ENCODE measurements at regions not wholly inside any gene's neighbourhood (a gene's known extent, or its start where the extent isn't known, plus 50 kb on each side); places are given as distances from the start of the nearest gene placed in this dataset.

DNA sequence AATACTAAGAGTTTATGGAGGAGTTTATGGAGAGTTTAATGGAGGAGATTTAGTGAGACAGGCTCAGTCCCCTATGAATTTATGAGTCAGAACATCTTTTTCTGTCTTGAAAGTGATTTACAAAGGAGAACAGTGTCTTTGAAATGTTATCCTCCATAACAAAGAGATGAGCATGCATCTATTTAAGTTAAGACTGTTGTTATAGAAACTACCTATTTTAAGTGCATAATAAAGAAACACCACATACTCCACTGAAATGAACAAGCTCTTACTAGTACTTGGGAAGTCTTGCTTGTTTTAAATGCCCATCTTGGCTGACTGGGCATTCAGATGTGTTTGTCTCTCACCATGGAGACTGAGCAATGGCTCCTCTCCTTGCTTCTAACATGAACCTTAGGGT, 118.7 kb upstream of the ACP3 start:
- Histone ChIP-seq H3K9ac (ENCODE audit: control insufficient read depth, extremely low read depth, insufficient read depth, low read length) (no peak overlapping the region), H3K27ac (ENCODE audit: control insufficient read depth, insufficient read depth, low read length) (no peak overlapping the region), H2AFZ (ENCODE audit: control insufficient read depth, low read length) (no peak overlapping the region), H3K9me3 (ENCODE audit: control insufficient read depth, low read depth, low read length) (no peaks in the 10 kb centered on the region), H3K79me2 (ENCODE audit: control insufficient read depth, insufficient read depth, low read length) (no peaks in the 10 kb centered on the region), H3K9me1 (ENCODE audit: control insufficient read depth, extremely low read depth, insufficient read depth, low read length) (no peaks in the 10 kb centered on the region), H3K36me3 (ENCODE audit: control insufficient read depth in 2 of 2, extremely low read depth in 1 of 2, insufficient read depth in 2 of 2, low read length in 2 of 2) (no peaks in the 10 kb centered on the region), H3K4me2 (ENCODE audit: control insufficient read depth, extremely low read depth, insufficient read depth, low read depth, low read length) (no peak overlapping the region), H3K27me3 (ENCODE audit: control insufficient read depth, extremely low read depth, insufficient read depth, low read length) (no peaks in the 10 kb centered on the region), H3K4me1 (ENCODE audit: control insufficient read depth, extremely low read depth, insufficient read depth, low read length) (no peaks in the 10 kb centered on the region), H4K20me1 (ENCODE audit: control insufficient read depth, extremely low read depth, insufficient read depth, low read length) (no peaks in the 10 kb centered on the region), H3K4me3 (ENCODE audit: control insufficient read depth in 2 of 3, extremely low read depth in 1 of 3, insufficient read depth in 2 of 3, low read depth in 1 of 3, low read length in 3 of 3) (no peak overlapping the region)
- FAIRE-seq (no peak), DNase-seq (ENCODE audit: low read depth, low spot score) (no peak)
- TF ChIP-seq EZH2 (IDR thresholded peaks at IDR 0.05; ENCODE audit: low read length), result no peak
- TF ChIP-seq, protein P1, sequence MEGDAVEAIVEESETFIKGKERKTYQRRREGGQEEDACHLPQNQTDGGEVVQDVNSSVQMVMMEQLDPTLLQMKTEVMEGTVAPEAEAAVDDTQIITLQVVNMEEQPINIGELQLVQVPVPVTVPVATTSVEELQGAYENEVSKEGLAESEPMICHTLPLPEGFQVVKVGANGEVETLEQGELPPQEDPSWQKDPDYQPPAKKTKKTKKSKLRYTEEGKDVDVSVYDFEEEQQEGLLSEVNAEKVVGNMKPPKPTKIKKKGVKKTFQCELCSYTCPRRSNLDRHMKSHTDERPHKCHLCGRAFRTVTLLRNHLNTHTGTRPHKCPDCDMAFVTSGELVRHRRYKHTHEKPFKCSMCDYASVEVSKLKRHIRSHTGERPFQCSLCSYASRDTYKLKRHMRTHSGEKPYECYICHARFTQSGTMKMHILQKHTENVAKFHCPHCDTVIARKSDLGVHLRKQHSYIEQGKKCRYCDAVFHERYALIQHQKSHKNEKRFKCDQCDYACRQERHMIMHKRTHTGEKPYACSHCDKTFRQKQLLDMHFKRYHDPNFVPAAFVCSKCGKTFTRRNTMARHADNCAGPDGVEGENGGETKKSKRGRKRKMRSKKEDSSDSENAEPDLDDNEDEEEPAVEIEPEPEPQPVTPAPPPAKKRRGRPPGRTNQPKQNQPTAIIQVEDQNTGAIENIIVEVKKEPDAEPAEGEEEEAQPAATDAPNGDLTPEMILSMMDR (optimal IDR thresholded peaks at IDR 0.05 in 1 of 3, IDR thresholded peaks at IDR 0.05 in 1 of 3, conservative IDR thresholded peaks at IDR 0.05 in 1 of 3; ENCODE audit: extremely low read depth in 1 of 3, insufficient read depth in 2 of 3, low read length in 3 of 3), result no peak
- dilution Hi-C loops (cut with MboI; ENCODE audit: extremely low pct_ligation_motif_present, low sequenced_read_pairs), result no loop called here

DNA sequence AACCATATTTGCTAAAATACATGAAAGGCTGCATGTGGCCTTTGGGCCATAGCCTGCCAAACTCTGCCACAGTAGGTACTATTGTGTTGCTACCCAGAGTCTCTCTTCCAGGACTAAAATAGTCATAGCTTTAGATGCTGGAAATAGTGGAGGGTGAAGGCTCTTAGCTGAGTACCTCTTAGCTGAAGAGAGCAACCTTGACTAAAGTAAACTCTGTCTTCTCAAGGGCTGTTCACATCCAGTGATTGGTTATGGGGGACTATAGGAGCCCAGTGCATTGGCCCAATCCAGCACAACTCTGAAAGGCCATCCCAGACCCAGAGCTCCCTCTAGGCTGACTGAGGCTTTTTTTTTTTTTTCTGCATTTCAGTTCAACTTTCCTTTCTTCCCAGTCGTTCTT, 117.8 kb upstream of the ACP3 start:
- no peaks in the 10 kb centered on the region for H3K4me1 ChIP-seq (ENCODE audit: control insufficient read depth, extremely low read depth, insufficient read depth, low read length)
- no peaks in the 10 kb centered on the region for H3K9me3 ChIP-seq (ENCODE audit: control insufficient read depth, low read depth, low read length)
- H3K36me3 ChIP-seq (ENCODE audit: control insufficient read depth in 2 of 2, extremely low read depth in 1 of 2, insufficient read depth in 2 of 2, low read length in 2 of 2), result no peaks in the 10 kb centered on the region
- no peaks in the 10 kb centered on the region for H3K27me3 ChIP-seq (ENCODE audit: control insufficient read depth, extremely low read depth, insufficient read depth, low read length)
- no peaks in the 10 kb centered on the region for H4K20me1 ChIP-seq (ENCODE audit: control insufficient read depth, extremely low read depth, insufficient read depth, low read length)
- no peak overlapping the region for H3K27ac ChIP-seq (ENCODE audit: control insufficient read depth, insufficient read depth, low read length)
- dilution Hi-C loops (cut with MboI; ENCODE audit: extremely low pct_ligation_motif_present, low sequenced_read_pairs), result no loop called here
- H3K4me3 ChIP-seq (ENCODE audit: control insufficient read depth in 2 of 3, extremely low read depth in 1 of 3, insufficient read depth in 2 of 3, low read depth in 1 of 3, low read length in 3 of 3), result no peak overlapping the region
- TF ChIP-seq EZH2 (IDR thresholded peaks at IDR 0.05; ENCODE audit: low read length), result no peak
- TF ChIP-seq, protein P1 (optimal IDR thresholded peaks at IDR 0.05 in 1 of 3, IDR thresholded peaks at IDR 0.05 in 1 of 3, conservative IDR thresholded peaks at IDR 0.05 in 1 of 3; ENCODE audit: extremely low read depth in 1 of 3, insufficient read depth in 2 of 3, low read length in 3 of 3), result no peak
- no peak overlapping the region for H3K9ac ChIP-seq (ENCODE audit: control insufficient read depth, extremely low read depth, insufficient read depth, low read length)
- H2AFZ ChIP-seq (ENCODE audit: control insufficient read depth, low read length), result no peak overlapping the region
- H3K9me1 ChIP-seq (ENCODE audit: control insufficient read depth, extremely low read depth, insufficient read depth, low read length), result no peaks in the 10 kb centered on the region
- DNase-seq (ENCODE audit: low read depth, low spot score), result no peak
- no peak overlapping the region for H3K4me2 ChIP-seq (ENCODE audit: control insufficient read depth, extremely low read depth, insufficient read depth, low read depth, low read length)
- no peak for FAIRE-seq
- H3K79me2 ChIP-seq (ENCODE audit: control insufficient read depth, insufficient read depth, low read length), result no peaks in the 10 kb centered on the region

Data from keratinocyte (primary cell).